ENCODE measurements at regions not wholly inside any gene's neighbourhood (a gene's known extent, or its start where the extent isn't known, plus 50 kb on each side); places are given as distances from the start of the nearest gene placed in this dataset.

GRCh38 chr10:42732266-42732665 is 50.3 kb upstream of the BMS1 start:
- TF ChIP-seq MYC (IDR thresholded peaks at IDR 0.05; ENCODE audit: low read depth, low read length) (no peak), POLR2A (IDR thresholded peaks at IDR 0.05; ENCODE audit: extremely low read depth, insufficient read length) (no peak)
- no peak for DNase-seq (ENCODE audit: low read depth)
- no peak overlapping the region for H3K4me3 ChIP-seq (ENCODE audit: low read depth, low read length)
